ENCODE measurements at regions not wholly inside any gene's neighbourhood (a gene's known extent, or its start where the extent isn't known, plus 50 kb on each side); places are given as distances from the start of the nearest gene placed in this dataset.

GRCh38 chr2:144151405-144151804, 368.5 kb downstream of the ZEB2 start (continued):
- TF ChIP-seq ZBTB49 (CRISPR knock-in tag; IDR thresholded peaks at IDR 0.05; ENCODE audit: borderline replicate concordance) (no peak), PHF20 (IDR thresholded peaks at IDR 0.05; ENCODE audit: partially characterized antibody) (no peak), E2F1 (CRISPR knock-in tag; IDR thresholded peaks at IDR 0.05) (no peak), RFX7 (CRISPR knock-in tag; IDR thresholded peaks at IDR 0.05) (no peak), ZNF121 (CRISPR knock-in tag; conservative IDR thresholded peaks at IDR 0.05) (no peak), IFI16 (CRISPR knock-in tag; IDR thresholded peaks at IDR 0.05) (no peak), ZNF668 (CRISPR knock-in tag; IDR thresholded peaks at IDR 0.05) (no peak), HCFC1 (IDR thresholded peaks at IDR 0.05; ENCODE audit: low read depth, low read length) (no peak), FOXK2 (conservative IDR thresholded peaks at IDR 0.05 in 1 of 2, IDR thresholded peaks at IDR 0.05 in 1 of 2; ENCODE audit: low read depth in 2 of 2) (no peak), COPS2 (conservative IDR thresholded peaks at IDR 0.05) (no peak), SMAD2 (IDR thresholded peaks at IDR 0.05; ENCODE audit: low read depth, low read length) (no peak), MNT (conservative IDR thresholded peaks at IDR 0.05) (no peak), ID3 (CRISPR knock-in tag; IDR thresholded peaks at IDR 0.05) (no peak), ID3 (tag; IDR thresholded peaks at IDR 0.05) (no peak), DIDO1 (tag; IDR thresholded peaks at IDR 0.05; ENCODE audit: low read depth) (no peak), ZNF232 (CRISPR knock-in tag; IDR thresholded peaks at IDR 0.05) (no peak), ZNF146 (CRISPR knock-in tag; IDR thresholded peaks at IDR 0.05; ENCODE audit: unreplicated experiment) (no peak), FIP1L1 (IDR thresholded peaks at IDR 0.05; ENCODE audit: low read depth, low read length, poor library complexity, severe bottlenecking) (no peak), ZNF12 (CRISPR knock-in tag; IDR thresholded peaks at IDR 0.05) (no peak), BRCA1 (IDR thresholded peaks at IDR 0.05) (no peak), BRCA1 (CRISPR knock-in tag; IDR thresholded peaks at IDR 0.05) (no peak), ZNF449 (CRISPR knock-in tag; IDR thresholded peaks at IDR 0.05) (no peak), SRSF7 (optimal IDR thresholded peaks at IDR 0.05; ENCODE audit: low read depth, low read length) (no peak), FOXJ2 (tag; IDR thresholded peaks at IDR 0.05) (peak; percentile 49; the same call in 1 of the 2 replicates), ZFP36 (IDR thresholded peaks at IDR 0.05; ENCODE audit: low read depth, low read length, partially characterized antibody) (no peak)
